ENCODE measurements at regions not wholly inside any gene's neighbourhood (a gene's known extent, or its start where the extent isn't known, plus 50 kb on each side); places are given as distances from the start of the nearest gene placed in this dataset.

DNA sequence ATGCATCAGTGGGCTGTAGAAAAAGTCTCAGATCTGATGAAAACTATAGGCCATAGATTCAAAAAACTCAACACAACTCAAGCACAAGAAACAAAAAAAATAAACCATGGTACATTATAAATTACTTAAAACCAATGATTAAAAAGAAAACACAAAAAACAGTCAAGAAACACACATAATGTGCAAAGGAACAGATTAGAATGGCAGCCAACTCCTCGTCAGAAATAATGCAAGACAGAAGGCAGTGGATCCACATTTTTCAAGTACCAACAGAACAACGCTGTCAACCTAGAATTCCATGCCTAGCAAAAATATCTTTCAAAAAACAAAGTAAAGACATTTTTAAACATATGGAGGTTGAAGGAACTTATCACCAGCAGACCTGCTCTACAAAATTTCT lies 69.7 kb downstream of the PSMB1 start:
- DNase-seq = no peak

DNA sequence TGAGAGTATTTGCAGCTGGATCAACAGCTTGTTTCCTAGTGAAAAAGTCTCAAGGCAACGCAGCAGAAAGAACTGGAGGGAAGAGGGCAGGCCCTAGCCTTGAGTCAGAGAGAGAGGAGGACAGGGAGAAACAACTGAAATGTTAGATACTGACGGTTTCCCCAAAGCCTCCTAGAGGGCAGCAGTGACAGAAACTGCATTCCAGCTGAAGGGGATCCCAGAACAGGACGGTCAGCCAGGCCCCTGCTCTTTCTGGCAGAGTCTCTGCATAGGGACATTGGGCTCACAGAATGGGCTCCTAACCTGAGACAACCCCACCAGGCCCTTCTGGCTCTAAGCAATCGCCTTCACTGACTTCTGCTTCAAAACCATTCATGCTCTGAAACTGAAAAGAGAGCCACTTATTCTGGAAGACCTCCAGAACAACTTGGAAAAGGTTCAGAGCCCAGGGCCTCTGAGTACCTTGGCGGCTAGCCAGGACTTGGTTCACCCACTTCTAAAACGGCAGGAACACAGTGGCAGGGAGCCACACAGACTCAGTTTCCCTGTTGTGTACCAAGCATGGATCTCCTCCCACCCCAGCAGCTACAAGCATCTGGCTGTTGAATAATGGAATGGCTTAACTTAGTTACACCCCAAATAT lies 72.9 kb downstream of the PSMB1 start:
- no peak for DNase-seq

- DNase-seq = no peak
Measured at GRCh38 chr6:170476360-170476759, 76.7 kb downstream of the PSMB1 start.

- DNase-seq = no peak
Measured at GRCh38 chr6:170475118-170475517, 78.0 kb downstream of the PSMB1 start.

DNA sequence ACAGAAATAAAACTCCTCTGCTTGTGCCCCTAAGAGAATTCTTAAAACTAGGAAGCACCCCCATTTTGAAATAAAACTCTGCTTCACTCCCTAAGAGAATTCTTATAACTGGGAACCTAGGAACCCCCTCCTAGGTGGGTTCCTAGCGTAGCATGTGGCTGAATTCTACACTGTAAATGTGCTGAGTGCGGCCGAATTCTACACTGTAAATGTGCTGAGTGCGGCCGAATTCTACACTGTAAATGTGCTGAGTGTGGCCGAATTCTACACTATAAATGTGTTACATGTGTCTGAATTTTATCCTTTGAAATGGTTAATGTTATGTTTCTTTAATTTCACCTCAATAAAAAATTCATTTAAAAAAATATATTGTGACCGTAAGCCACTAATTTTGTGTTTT lies 79.3 kb downstream of the PSMB1 start:
- DNase-seq = no peak

DNA sequence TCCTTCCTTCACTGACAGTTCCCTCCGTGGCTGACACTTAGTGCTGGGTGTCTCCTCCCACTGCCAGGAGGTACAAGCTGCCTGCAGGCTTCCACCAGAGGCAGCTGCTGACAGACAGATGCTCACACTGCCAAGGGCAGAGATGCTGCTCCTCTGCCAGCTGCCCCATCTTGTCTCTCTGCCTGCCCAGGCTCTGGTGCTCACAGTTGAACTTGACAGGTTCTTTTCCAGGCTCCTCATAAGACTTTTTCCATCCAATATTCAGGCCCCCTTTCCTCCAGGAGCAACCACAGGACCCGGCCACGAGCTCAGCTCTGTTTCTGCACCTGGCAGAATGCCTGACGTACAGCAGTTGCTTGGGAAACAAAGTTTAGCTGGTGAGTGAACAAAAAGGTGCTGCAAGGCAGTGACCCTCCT lies 79.8 kb downstream of the PSMB1 start:
- DNase-seq = no peak

- DNase-seq = no peak
Measured at GRCh38 chr6:170471491-170471890, 81.6 kb downstream of the PSMB1 start.

- DNase-seq = no peak
Measured at GRCh38 chr6:170470734-170471133, 82.4 kb downstream of the PSMB1 start.

- no peak for DNase-seq
Measured at GRCh38 chr6:170464524-170464979, 88.6 kb downstream of the PSMB1 start.

GRCh38 chr6:170464080-170464479 lies 89.0 kb downstream of the PSMB1 start:
- no peak for DNase-seq

GRCh38 chr6:170463101-170463721 lies 89.9 kb downstream of the PSMB1 start:
- DNase-seq = no peak

GRCh38 chr6:170462366-170463020 lies 90.6 kb downstream of the PSMB1 start:
- DNase-seq = no peak

- no peak for DNase-seq
Measured at GRCh38 chr6:170461556-170462365, 91.3 kb downstream of the PSMB1 start.

DNA sequence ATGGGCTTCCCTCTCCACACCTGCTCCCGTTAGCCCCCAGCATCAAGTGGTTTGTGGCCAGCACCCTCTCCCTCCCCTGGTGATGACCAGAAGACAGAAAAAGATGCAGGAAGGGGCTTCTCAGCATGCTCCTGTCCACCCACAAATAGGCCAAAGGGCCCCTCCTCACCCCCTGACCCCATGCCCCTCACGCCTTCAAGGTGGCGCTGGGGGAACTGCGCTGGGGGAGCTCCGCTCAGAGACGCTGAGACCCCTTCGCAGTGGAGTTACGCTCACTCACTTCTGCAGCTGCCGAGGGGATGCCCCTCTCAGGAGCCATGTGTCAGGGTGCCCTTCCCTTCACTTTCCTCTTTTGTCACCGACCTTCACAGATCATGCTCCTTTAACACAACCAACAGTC lies 92.0 kb downstream of the PSMB1 start:
- DNase-seq = no peak

DNA sequence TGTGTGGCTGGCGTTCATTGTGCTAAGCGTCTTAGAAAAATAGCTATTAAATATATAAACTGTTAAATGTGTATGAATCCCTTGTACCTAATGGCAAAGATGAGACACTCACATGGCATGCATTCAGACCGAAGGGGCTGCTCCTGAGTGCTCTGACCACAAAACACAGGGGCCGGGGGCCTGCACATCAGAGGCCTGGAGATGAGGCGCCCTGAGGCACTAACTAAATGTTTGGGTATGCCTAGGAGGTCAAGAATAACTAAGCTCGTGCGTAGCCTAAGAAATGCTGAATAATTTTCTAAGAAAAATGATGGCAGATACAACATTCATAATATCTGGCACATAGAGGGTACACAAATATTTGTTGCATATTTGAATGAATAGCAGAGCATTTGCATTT lies 92.5 kb downstream of the PSMB1 start:
- no peak for DNase-seq

- DNase-seq = peak; percentile 36
Measured at GRCh38 chr6:170459451-170459850, 93.7 kb downstream of the PSMB1 start.

- DNase-seq = no peak
Measured at GRCh38 chr6:170456886-170457698, 96.0 kb downstream of the PSMB1 start.
